ENCODE measurements at regions not wholly inside any gene's neighbourhood (a gene's known extent, or its start where the extent isn't known, plus 50 kb on each side); places are given as distances from the start of the nearest gene placed in this dataset.
"Not testable (repeated sequence)": the region's sequence is repeated elsewhere in the genome, so short reads cannot be mapped to it uniquely, and the experiment has no call there.

- DNase-seq (ENCODE audit: low spot score): no peak
Measured at GRCh38 chr5:108587821-108588220, 159.9 kb upstream of the FER start.

- DNase-seq (ENCODE audit: low spot score): no peak
Measured at GRCh38 chr5:108581026-108581425, 166.7 kb upstream of the FER start.

- no peak for DNase-seq (ENCODE audit: low spot score)
Measured at GRCh38 chr5:108579236-108579635, 168.5 kb upstream of the FER start.

GRCh38 chr5:108578791-108579190 lies 168.9 kb upstream of the FER start:
- no peak for DNase-seq (ENCODE audit: low spot score)

- DNase-seq (ENCODE audit: low spot score): no peak
Measured at GRCh38 chr5:108567429-108567828, 180.3 kb upstream of the FER start.

- no peak for DNase-seq (ENCODE audit: low spot score)
Measured at GRCh38 chr5:108564441-108564840, 182.5 kb upstream of the FBXL17 start.

- DNase-seq (ENCODE audit: low spot score): no peak
Measured at GRCh38 chr5:108562205-108562454, 180.2 kb upstream of the FBXL17 start.

- no peak for DNase-seq (ENCODE audit: low spot score)
Measured at GRCh38 chr5:108561416-108562204, 179.7 kb upstream of the FBXL17 start.

GRCh38 chr5:108560581-108560980 lies 178.7 kb upstream of the FBXL17 start:
- DNase-seq (ENCODE audit: low spot score): no peak

- DNase-seq (ENCODE audit: low spot score): no peak
Measured at GRCh38 chr5:108560166-108560565, 178.3 kb upstream of the FBXL17 start.

GRCh38 chr5:108558840-108559239 lies 176.9 kb upstream of the FBXL17 start:
- DNase-seq (ENCODE audit: low spot score): not testable (repeated sequence)

- DNase-seq (ENCODE audit: low spot score): not testable (repeated sequence)
Measured at GRCh38 chr5:108558142-108558541, 176.2 kb upstream of the FBXL17 start.

GRCh38 chr5:108557686-108558085 lies 175.8 kb upstream of the FBXL17 start:
- no peak for DNase-seq (ENCODE audit: low spot score)

GRCh38 chr5:108556441-108557145 lies 174.7 kb upstream of the FBXL17 start:
- DNase-seq (ENCODE audit: low spot score): no peak

GRCh38 chr5:108548684-108549596 lies 167.0 kb upstream of the FBXL17 start:
- no peak for DNase-seq (ENCODE audit: low spot score)

- no peak for DNase-seq (ENCODE audit: low spot score)
Measured at GRCh38 chr5:108546939-108547338, 165.0 kb upstream of the FBXL17 start.

- no peak for DNase-seq (ENCODE audit: low spot score)
Measured at GRCh38 chr5:108545301-108545700, 163.4 kb upstream of the FBXL17 start.

- DNase-seq (ENCODE audit: low spot score): no peak
Measured at GRCh38 chr5:108543486-108543885, 161.6 kb upstream of the FBXL17 start.

- no peak for DNase-seq (ENCODE audit: low spot score)
Measured at GRCh38 chr5:108541836-108542235, 159.9 kb upstream of the FBXL17 start.

GRCh38 chr5:108536321-108536720 lies 154.4 kb upstream of the FBXL17 start:
- DNase-seq (ENCODE audit: low spot score): no peak

- DNase-seq (ENCODE audit: low spot score): not testable (repeated sequence)
Measured at GRCh38 chr5:108532129-108532445, 150.2 kb upstream of the FBXL17 start.

GRCh38 chr5:108531367-108532128 lies 149.7 kb upstream of the FBXL17 start:
- no peak for DNase-seq (ENCODE audit: low spot score)

All from activated CD4-positive, alpha-beta T cell treated with anti-CD3 and anti-CD28 coated beads, Interleukin-2, Interleukin-4, amounts not matched to agents 100 ng/mL and 50 ng/mL, durations not matched to agents 16 hours and 8 hours (primary cell).